HG03139 (cell line): ENCODE measurements at regions not wholly inside any gene's neighbourhood (a gene's known extent, or its start where the extent isn't known, plus 50 kb on each side); places are given as distances from the start of the nearest gene placed in this dataset.

Source experiments
- ATAC-seq: cut with Tn5 transposase; IDR thresholded peaks from one replicate; pipeline ENCODE4 v1.9.1; 2021; ENCODE audit not compliant: unreplicated experiment

DNA sequence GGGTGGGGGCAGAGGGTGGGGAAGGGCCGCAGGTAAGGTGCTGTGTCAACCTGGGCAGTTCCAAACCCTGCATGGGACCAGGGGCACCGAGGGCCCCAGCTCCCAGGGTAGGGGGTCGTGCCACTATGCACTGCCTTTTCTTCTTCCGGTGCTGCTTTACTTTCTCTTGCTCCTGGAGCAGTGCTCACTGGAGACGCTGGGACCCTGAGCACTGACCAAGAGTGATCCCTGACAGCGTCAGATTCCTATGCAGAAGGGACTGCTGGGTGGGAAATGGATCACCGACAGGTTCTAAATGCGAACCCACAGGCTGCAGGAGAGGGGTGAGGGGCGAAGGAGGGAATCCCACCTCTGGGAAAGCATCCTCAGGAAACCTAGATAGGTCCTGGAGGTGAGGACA is 470.1 kb downstream of the SOX9 start:
- no peak for ATAC-seq

DNA sequence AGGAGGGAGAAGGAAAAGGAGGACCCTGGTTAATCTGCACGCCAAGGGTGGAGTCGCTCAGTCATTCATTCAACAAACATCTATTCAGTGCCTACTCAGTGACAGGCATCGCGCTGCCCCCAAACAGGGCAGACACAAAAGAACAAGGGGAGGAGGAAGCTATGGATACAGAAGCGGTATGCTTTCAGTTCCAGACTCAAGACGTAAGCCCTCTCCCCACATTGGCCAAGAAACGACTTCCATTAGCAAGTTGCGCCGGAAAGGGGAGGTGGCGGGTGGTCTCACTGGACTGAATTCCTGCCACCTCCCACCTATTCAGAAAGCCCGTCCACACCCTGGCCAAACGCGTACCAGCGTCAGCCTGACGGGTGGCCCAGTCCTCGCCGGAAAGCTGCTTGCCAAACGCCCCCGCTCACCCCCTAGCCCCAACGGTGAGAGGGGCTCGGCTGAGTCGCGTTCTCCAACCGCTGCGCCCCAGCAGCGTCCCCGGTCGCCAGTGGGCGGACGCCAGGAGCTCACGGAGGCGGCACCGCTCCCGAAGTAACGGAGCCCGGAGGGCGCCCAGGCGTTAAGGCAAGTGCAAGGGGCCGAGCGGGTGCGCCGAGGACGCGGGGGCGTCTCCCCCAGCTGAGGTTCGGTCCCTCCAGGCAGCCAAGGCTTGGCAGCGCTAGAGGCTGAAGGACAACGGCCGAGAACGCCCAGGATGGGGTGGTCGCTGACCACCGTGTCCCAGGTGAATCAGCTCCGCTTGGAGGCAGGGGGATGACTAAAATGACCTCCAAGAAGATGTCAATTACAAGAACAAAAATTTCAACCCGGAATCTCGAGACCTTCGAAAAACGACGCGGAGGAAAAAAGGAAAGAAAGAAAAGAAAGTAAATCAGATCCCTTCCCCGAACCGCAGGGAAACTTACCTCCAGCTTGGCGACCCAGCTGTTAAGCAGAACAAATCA is 470.7 kb downstream of the SOX9 start:
- no peak for ATAC-seq

DNA sequence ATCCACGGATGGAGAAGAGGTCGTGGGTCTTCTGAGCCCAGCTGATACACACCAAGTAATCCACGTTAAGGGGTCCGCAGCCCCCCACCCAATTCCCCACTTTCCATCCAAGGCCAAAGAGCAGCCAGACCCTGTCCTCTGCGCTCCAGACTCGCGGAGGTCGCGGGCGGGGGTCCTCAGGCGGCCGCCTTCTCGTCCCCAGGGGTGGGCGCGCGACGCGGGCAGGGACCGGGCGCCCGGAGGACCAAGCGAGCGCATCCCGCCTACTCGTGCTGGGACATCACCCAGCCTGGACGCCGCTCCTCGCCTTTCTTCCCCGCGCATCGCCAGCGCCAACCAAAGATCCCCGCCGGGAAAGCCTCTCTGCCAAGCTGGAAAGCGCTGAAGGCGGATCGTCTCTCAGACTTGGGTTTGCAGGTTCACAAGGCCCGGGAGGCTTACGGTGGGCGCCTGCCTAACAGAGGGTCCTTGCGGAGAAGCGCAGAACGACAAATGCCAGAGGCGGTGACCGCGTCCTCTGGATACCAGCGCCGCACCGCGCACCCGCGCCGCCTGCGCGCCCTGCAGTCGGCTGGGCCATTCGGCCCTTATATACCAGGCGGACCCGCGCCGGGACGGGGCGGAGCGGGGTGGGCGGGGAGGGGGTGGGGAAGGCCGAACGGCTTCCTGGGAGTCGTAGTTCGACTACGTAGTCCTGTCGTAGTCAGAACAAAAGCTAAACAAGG is 471.6 kb downstream of the SOX9 start:
- peak; percentile 73 for ATAC-seq

DNA sequence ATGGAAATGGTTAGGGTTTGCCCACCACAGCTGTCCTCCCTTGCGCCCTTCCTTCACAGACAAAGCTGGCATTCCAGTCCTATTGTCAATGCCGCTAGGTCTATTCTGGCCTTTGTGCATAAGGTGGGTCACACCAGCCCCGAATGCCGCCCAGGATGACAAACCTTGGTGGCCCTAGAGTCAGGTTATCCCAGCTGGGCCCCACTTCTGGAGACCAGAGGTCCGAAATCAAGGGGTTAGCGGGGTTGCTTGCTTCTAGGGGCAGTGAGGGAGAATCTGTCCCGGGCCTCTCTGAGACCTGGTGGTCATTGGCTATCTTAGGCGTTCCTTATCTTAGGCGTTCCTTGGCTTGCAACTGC is 472.1 kb downstream of the SOX9 start:
- no peak for ATAC-seq

DNA sequence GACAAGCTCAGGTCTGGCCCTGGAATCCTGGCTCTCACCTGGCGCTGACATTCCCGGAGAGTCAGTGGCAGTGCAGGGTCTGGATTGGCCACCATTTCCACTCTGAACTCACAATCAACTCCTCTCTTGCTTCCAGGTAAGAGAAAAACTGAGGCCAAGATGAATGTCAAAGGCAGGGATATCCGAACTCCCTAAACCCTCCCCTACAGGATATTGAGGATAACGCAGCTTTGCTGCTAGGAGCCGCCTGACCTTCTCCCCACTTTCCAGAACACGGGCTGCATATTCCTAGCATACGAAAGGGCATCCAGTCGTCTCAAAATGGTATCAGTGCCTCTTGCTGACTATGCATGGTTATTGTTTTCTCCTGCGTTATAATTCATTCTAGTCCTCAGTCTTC is 473.4 kb downstream of the SOX9 start:
- ATAC-seq = no peak
